GM12865 (cell line): ENCODE measurements at regions not wholly inside any gene's neighbourhood (a gene's known extent, or its start where the extent isn't known, plus 50 kb on each side); places are given as distances from the start of the nearest gene placed in this dataset.

Experiments used
- DNase-seq: peaks from one replicate; pipeline ENCODE4 v3.0.0; 2010; ENCODE audit warnings: low read depth
- H3K4me3 ChIP-seq: 2 replicates; pipeline ENCODE4 v1.5.1; 2011; ENCODE audit warnings: mild to moderate bottlenecking, low read depth, low read length, control low read depth
- CTCF ChIP-seq: IDR thresholded peaks from 2 replicates; pipeline ENCODE4 v1.5.1; 2011; ENCODE audit warnings: low read length, control low read depth, low read depth, inconsistent platforms; ENCODE audit not compliant: insufficient read depth; ENCODE audit errors: missing control alignments

GRCh38 chr3:118818386-118818785 lies 216.3 kb downstream of the IGSF11 start:
- DNase-seq = no peak
- H3K4me3 ChIP-seq = no peak overlapping the region
- TF ChIP-seq CTCF = no peak

- DNase-seq = no peak
- TF ChIP-seq CTCF = no peak
- H3K4me3 ChIP-seq = no peak overlapping the region
Measured at GRCh38 chr3:118823626-118824025, 211.0 kb downstream of the IGSF11 start.

- DNase-seq = no peak
- H3K4me3 ChIP-seq = no peak overlapping the region
- TF ChIP-seq CTCF = no peak
Measured at GRCh38 chr3:118827446-118827845, 207.2 kb downstream of the IGSF11 start.

- no peak for TF ChIP-seq CTCF
- no peak overlapping the region for H3K4me3 ChIP-seq
- no peak for DNase-seq
Measured at GRCh38 chr3:118828351-118828750, 206.3 kb downstream of the IGSF11 start.

- TF ChIP-seq CTCF = no peak
- DNase-seq = no peak
Measured at GRCh38 chr3:118833075-118833474, 201.6 kb downstream of the IGSF11 start.

GRCh38 chr3:118838871-118839270 lies 195.8 kb downstream of the IGSF11 start:
- no peak overlapping the region for H3K4me3 ChIP-seq
- DNase-seq = no peak
- TF ChIP-seq CTCF = no peak

More at GRCh38 chr3:118833075-118833474, 201.6 kb downstream of the IGSF11 start:
- no peak overlapping the region for H3K4me3 ChIP-seq

GRCh38 chr3:118842147-118842863 lies 192.3 kb downstream of the IGSF11 start:
- TF ChIP-seq CTCF = no peak
- peak; percentile 32 for DNase-seq
- H3K4me3 ChIP-seq = no peak overlapping the region
